Activated B cell treated with CpG ODN at 0.5 μM for 24 hours (primary cell): ENCODE measurements at regions not wholly inside any gene's neighbourhood (a gene's known extent, or its start where the extent isn't known, plus 50 kb on each side); places are given as distances from the start of the nearest gene placed in this dataset.

Experiments used
- ATAC-seq: fragments of 200-7000 bp; cut with Tn5 transposase; one replicate; pipeline ENCODE4 v1.10.0; 2021; ENCODE audit warnings: low read depth, mild to moderate bottlenecking, moderate library complexity
- CTCF ChIA-PET: fragments of 350-600 bp; sonication (Branson Sonifier 250); formaldehyde crosslinking; loops from one replicate; lab custom pipeline; 2021; ENCODE audit warnings: antibody characterized with exemption; lab: Charles Lee
- POLR2A ChIA-PET: fragments of 350-600 bp; sonication (Branson Sonifier 250); formaldehyde crosslinking; loops from one replicate; lab custom pipeline; 2021; ENCODE audit warnings: antibody characterized with exemption; lab: Charles Lee
- DNase-seq: peaks from one replicate; pipeline ENCODE4 v3.0.0; 2022
- H3K27ac Mint-ChIP-seq: one replicate; pipeline ENCODE4 v1.8.0; 2020; ENCODE audit warnings: mixed read lengths
- H3K27me3 Mint-ChIP-seq: one replicate; pipeline ENCODE4 v1.8.0; 2021; ENCODE audit warnings: mixed read lengths
- H3K36me3 Mint-ChIP-seq: one replicate; pipeline ENCODE4 v1.8.0; 2021; ENCODE audit warnings: low read depth, mixed read lengths
- H3K4me1 Mint-ChIP-seq: one replicate; pipeline ENCODE4 v1.8.0; 2021; ENCODE audit warnings: mixed read lengths
- H3K4me3 Mint-ChIP-seq: one replicate; pipeline ENCODE4 v1.8.0; 2020; ENCODE audit warnings: mild to moderate bottlenecking, mixed read lengths
- H3K9me3 Mint-ChIP-seq: one replicate; pipeline ENCODE4 v1.8.0; 2020; ENCODE audit warnings: mixed read lengths
- intact Hi-C: fragments of 100-400 bp; cut with micrococcal nuclease; formaldehyde crosslinking; loops from one replicate; pipeline ENCODE4 v1.15.1; 2024
- TF ChIP-seq, protein P1 (sequence below): fragments of 200-600 bp; IDR thresholded peaks from one replicate; pipeline ENCODE4 v1.8.0; 2022; ENCODE audit warnings: antibody characterized with exemption, mild to moderate bottlenecking

DNA sequence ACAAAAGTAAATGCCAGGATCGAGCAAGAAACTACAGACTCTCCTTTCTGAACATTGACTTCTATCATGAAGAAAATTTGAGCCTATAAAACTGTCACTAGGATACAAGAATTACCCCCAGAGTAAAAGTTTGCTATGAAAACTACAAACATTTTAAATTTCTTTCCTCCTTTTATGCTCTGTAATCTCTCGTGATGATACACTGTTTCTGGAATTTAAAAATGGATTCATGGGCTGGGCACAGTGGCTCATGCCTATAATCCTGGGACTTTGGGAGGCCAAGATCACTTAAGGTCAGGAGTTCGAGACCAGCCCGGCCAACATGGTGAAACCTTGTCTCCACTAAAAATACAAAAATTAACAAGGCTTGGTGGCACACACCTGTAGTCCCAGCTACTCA is 181.3 kb downstream of the ZNF281 start:
- POLR2A ChIA-PET, result no interaction called here
- intact Hi-C loops, result no loop called here
- TF ChIP-seq, protein P1, sequence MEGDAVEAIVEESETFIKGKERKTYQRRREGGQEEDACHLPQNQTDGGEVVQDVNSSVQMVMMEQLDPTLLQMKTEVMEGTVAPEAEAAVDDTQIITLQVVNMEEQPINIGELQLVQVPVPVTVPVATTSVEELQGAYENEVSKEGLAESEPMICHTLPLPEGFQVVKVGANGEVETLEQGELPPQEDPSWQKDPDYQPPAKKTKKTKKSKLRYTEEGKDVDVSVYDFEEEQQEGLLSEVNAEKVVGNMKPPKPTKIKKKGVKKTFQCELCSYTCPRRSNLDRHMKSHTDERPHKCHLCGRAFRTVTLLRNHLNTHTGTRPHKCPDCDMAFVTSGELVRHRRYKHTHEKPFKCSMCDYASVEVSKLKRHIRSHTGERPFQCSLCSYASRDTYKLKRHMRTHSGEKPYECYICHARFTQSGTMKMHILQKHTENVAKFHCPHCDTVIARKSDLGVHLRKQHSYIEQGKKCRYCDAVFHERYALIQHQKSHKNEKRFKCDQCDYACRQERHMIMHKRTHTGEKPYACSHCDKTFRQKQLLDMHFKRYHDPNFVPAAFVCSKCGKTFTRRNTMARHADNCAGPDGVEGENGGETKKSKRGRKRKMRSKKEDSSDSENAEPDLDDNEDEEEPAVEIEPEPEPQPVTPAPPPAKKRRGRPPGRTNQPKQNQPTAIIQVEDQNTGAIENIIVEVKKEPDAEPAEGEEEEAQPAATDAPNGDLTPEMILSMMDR, result no peak
- H3K4me3 Mint-ChIP-seq, result no peak overlapping the region
- ATAC-seq (no peak), DNase-seq (no peak)
- H3K9me3 Mint-ChIP-seq, result no peaks in the 10 kb centered on the region
- peaks cover 9% of the 10 kb centered on the region for H3K4me1 Mint-ChIP-seq
- peaks cover 4% of the 10 kb centered on the region for H3K27me3 Mint-ChIP-seq
- CTCF ChIA-PET, result no interaction called here
- no peaks in the 10 kb centered on the region for H3K36me3 Mint-ChIP-seq
- no peak overlapping the region for H3K27ac Mint-ChIP-seq

GRCh38 chr1:200228081-200228480 is 181.8 kb downstream of the ZNF281 start:
- TF ChIP-seq, protein P1, result no peak
- H3K27ac Mint-ChIP-seq, result no peak overlapping the region

More at GRCh38 chr1:200228081-200228480, 181.8 kb downstream of the ZNF281 start:
- DNase-seq (no peak), ATAC-seq (no peak)
- H3K9me3 Mint-ChIP-seq, result no peaks in the 10 kb centered on the region
- peaks cover 4% of the 10 kb centered on the region for H3K27me3 Mint-ChIP-seq
- POLR2A ChIA-PET, result no interaction called here
- H3K4me1 Mint-ChIP-seq, result peaks cover 9% of the 10 kb centered on the region
- intact Hi-C loops, result no loop called here
- H3K4me3 Mint-ChIP-seq, result no peak overlapping the region
- CTCF ChIA-PET, result no interaction called here
- no peaks in the 10 kb centered on the region for H3K36me3 Mint-ChIP-seq
